ENCODE measurements at regions not wholly inside any gene's neighbourhood (a gene's known extent, or its start where the extent isn't known, plus 50 kb on each side); places are given as distances from the start of the nearest gene placed in this dataset.

- H3K27ac ChIP-seq = no peak overlapping the region
- no peak for TF ChIP-seq CTCF (IDR thresholded peaks at IDR 0.05)
- H3K9me3 ChIP-seq = no peaks in the 10 kb centered on the region
- no peaks in the 10 kb centered on the region for H3K36me3 ChIP-seq
- peaks cover 0 to 59% (median 43%) of the 10 kb centered on the region in 7 donors for H3K27me3 ChIP-seq
- WGBS, 2 donors = 61 to 63% methylated on average over 15 of the region's 15 CpGs
- intact Hi-C loops (cut with DNase I) = no loop called here
- DNase-seq (no peak), ATAC-seq (no peak)
- no peaks in the 10 kb centered on the region for H3K4me1 ChIP-seq
- no peak overlapping the region for H3K4me3 ChIP-seq
These were observed 195.8 kb upstream of the FOXF1 start for GRCh38 chr16:86314402-86315025.

DNA sequence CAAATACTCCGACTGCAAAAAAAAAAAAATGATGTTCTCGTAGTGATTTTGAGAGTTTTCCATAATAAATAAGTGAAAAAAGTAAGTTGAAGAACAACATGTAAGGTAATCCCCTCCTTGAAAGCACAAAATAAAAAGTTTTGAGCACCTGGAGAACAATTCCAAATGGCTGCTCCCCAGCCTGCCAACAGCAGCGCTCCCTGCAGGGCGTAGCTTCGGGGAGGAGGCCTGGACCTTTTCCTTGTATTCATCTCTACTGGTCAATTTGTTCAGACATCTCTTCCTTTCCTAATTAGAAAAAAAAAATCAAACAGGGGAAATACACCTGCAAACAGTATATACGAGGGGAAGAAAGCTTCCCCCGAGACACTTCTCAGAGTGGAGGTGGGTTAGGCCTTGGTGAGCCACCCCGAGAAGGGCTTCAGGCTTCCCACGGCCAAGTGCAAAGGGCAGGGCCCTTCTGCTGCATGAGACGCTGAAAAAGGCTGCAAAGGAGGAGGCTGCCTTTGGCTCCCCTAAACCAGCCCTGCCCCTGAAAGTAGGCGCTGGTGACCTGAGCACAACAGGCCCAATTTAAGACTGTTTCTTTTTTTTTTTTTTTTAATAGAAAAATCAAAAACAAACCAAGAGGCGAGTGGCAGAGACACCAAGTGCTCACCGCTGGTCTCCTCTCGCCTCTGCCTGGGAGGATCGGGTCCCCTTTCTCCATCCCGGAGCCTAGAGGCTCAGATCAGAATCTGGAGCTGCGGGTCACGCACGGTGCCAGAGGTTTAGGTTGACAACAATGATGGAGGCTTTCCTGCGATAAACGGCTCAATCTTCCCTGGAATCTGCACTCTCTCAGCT, 193.1 kb upstream of the FOXF1 start:
- no peaks in the 10 kb centered on the region for H3K4me1 ChIP-seq
- H3K27me3 ChIP-seq = peaks cover 0 to 57% (median 40%) of the 10 kb centered on the region in 7 donors
- 82 to 87% methylated on average over 21 of the region's 21 CpGs for WGBS, 2 donors
- no peaks in the 10 kb centered on the region for H3K36me3 ChIP-seq
- H3K9me3 ChIP-seq = no peaks in the 10 kb centered on the region
- H3K27ac ChIP-seq = no peak overlapping the region
- no peak overlapping the region for H3K4me3 ChIP-seq
- intact Hi-C loops (cut with DNase I) = no loop called here
- ATAC-seq (no peak), DNase-seq (no peak)
- no peak for TF ChIP-seq CTCF (IDR thresholded peaks at IDR 0.05)

- peaks cover 0 to 57% (median 43%) of the 10 kb centered on the region in 7 donors for H3K27me3 ChIP-seq
- H3K4me1 ChIP-seq = no peaks in the 10 kb centered on the region
- H3K36me3 ChIP-seq = no peaks in the 10 kb centered on the region
- H3K9me3 ChIP-seq = no peaks in the 10 kb centered on the region
- H3K4me3 ChIP-seq = no peak overlapping the region
- intact Hi-C loops (cut with DNase I) = no loop called here
- 72 to 73% methylated on average over 13 of the region's 13 CpGs for WGBS, 2 donors
- no peak overlapping the region for H3K27ac ChIP-seq
- no peak for TF ChIP-seq CTCF (IDR thresholded peaks at IDR 0.05)
- ATAC-seq (no peak), DNase-seq (no peak)
These were observed 192.3 kb upstream of the FOXF1 start for GRCh38 chr16:86317813-86318650.

- no peak for TF ChIP-seq CTCF (IDR thresholded peaks at IDR 0.05)
- DNase-seq (no peak), ATAC-seq (no peak)
- Histone ChIP-seq H3K27ac (no peak overlapping the region), H3K27me3 (peaks cover 0 to 56% (median 36%) of the 10 kb centered on the region in 7 donors), H3K36me3 (no peaks in the 10 kb centered on the region), H3K4me3 (no peak overlapping the region), H3K4me1 (no peaks in the 10 kb centered on the region), H3K9me3 (peaks cover 0 to under 1% (median 0%) of the 10 kb centered on the region in 11 donors)
- intact Hi-C loops (cut with DNase I) = no loop called here
- 71 to 76% methylated on average over 13 of the region's 13 CpGs for WGBS, 2 donors
These were observed 190.6 kb upstream of the FOXF1 start for GRCh38 chr16:86319585-86320236.

All from heart right ventricle (tissue), 16 donors.